Mesenchymal stem cell (in vitro differentiated cells and primary cell): ENCODE measurements at regions not wholly inside any gene's neighbourhood (a gene's known extent, or its start where the extent isn't known, plus 50 kb on each side); places are given as distances from the start of the nearest gene placed in this dataset.

Experiments
- DNase-seq: peaks from one replicate; pipeline ENCODE4 v3.0.0-alpha.2; 2013
- H2AFZ ChIP-seq: one replicate; pipeline ENCODE4 v1.6.1; 2013; ENCODE audit warnings: low read depth, mild to moderate bottlenecking, control low read depth, inconsistent platforms, low read length, moderate library complexity
- H2AK5ac ChIP-seq: 2 replicates; pipeline ENCODE4 v1.6.1; 2013; ENCODE audit warnings: low read length, moderate library complexity, mild to moderate bottlenecking, inconsistent platforms; ENCODE audit not compliant: severe bottlenecking
- H2BK120ac ChIP-seq: one replicate; pipeline ENCODE4 v1.6.1; 2013; ENCODE audit warnings: low read depth, mild to moderate bottlenecking, inconsistent platforms, low read length, moderate library complexity
- H2BK12ac ChIP-seq, 2 experiments: one replicate each; pipeline ENCODE4 v1.6.1; 2013; ENCODE audit warnings: inconsistent platforms in 2 of 2, low read length in 2 of 2, mild to moderate bottlenecking in 2 of 2, moderate library complexity in 2 of 2, control low read depth in 1 of 2
- H2BK15ac ChIP-seq: one replicate; pipeline ENCODE4 v1.6.1; 2013; ENCODE audit warnings: mild to moderate bottlenecking, low read depth, inconsistent platforms; ENCODE audit not compliant: poor library complexity, severe bottlenecking
- H2BK5ac ChIP-seq: 2 replicates; pipeline ENCODE4 v1.6.1; 2013; ENCODE audit warnings: low read depth, mild to moderate bottlenecking, low read length, control low read depth, inconsistent platforms; ENCODE audit not compliant: poor library complexity, severe bottlenecking
- H3K14ac ChIP-seq, 2 experiments: one replicate each; pipeline ENCODE4 v1.6.1; 2013; ENCODE audit warnings: inconsistent platforms in 2 of 2, low read length in 2 of 2, control low read depth in 1 of 2, mild to moderate bottlenecking in 1 of 2, moderate library complexity in 1 of 2
- H3K18ac ChIP-seq, 2 experiments: one replicate each; pipeline ENCODE4 v1.6.1; 2013; ENCODE audit warnings: inconsistent platforms in 2 of 2, low read length in 2 of 2, control low read depth in 1 of 2, low read depth in 1 of 2, mild to moderate bottlenecking in 1 of 2
- H3K23ac ChIP-seq, 2 experiments: one replicate each; pipeline ENCODE4 v1.6.1; 2013; ENCODE audit warnings: inconsistent platforms in 2 of 2, low read length in 2 of 2, mild to moderate bottlenecking in 2 of 2, moderate library complexity in 2 of 2, control low read depth in 1 of 2
- H3K27ac ChIP-seq: 2 replicates; pipeline ENCODE4 v1.5.1; 2013; ENCODE audit warnings: mild to moderate bottlenecking, moderate library complexity, low read length, control low read depth, inconsistent platforms; ENCODE audit not compliant: poor library complexity, severe bottlenecking
- H3K27me3 ChIP-seq, 2 experiments: 2 replicates each; pipeline versions ENCODE4 v1.6.1 to v1.7.0; 2013; ENCODE audit warnings: low read length in 2 of 2, mild to moderate bottlenecking in 2 of 2, moderate library complexity in 2 of 2, control low read depth in 1 of 2, inconsistent platforms in 1 of 2; ENCODE audit not compliant: control insufficient read depth in 1 of 2, insufficient read depth in 1 of 2
- H3K36me3 ChIP-seq, 2 experiments: 2 replicates each; pipeline versions ENCODE4 v1.6.1 to v1.7.0; 2013; ENCODE audit warnings: low read length in 2 of 2, control low read depth in 1 of 2, inconsistent platforms in 1 of 2, low read depth in 1 of 2, mild to moderate bottlenecking in 1 of 2; ENCODE audit not compliant: insufficient read depth in 2 of 2, control insufficient read depth in 1 of 2
- H3K4ac ChIP-seq, 2 experiments: one replicate each; pipeline ENCODE4 v1.6.1; 2013; ENCODE audit warnings: inconsistent platforms in 2 of 2, low read length in 2 of 2, mild to moderate bottlenecking in 2 of 2, moderate library complexity in 2 of 2, control low read depth in 1 of 2, low read depth in 1 of 2
- H3K4me1 ChIP-seq: 2 replicates; pipeline ENCODE4 v1.6.1; 2013; ENCODE audit warnings: low read depth, low read length, control low read depth; ENCODE audit not compliant: control insufficient read depth, insufficient read depth
- H3K4me2 ChIP-seq: 2 replicates; pipeline ENCODE4 v1.6.1; 2013; ENCODE audit warnings: low read length, mild to moderate bottlenecking, inconsistent platforms; ENCODE audit not compliant: poor library complexity, severe bottlenecking
- H3K4me3 ChIP-seq, 2 experiments: 2 replicates each; pipeline versions ENCODE4 v1.5.1 to v1.7.0; 2013; ENCODE audit warnings: low read length in 2 of 2, mild to moderate bottlenecking in 2 of 2, control low read depth in 1 of 2, low read depth in 1 of 2; ENCODE audit not compliant: insufficient read depth in 1 of 2
- H3K79me1 ChIP-seq: replicated peaks from 2 replicates; pipeline ENCODE4 v1.6.1; 2013; ENCODE audit warnings: mild to moderate bottlenecking, control low read depth, low read length, inconsistent platforms; ENCODE audit not compliant: poor library complexity, severe bottlenecking
- H3K9ac ChIP-seq: 2 replicates; pipeline ENCODE4 v1.7.0; 2013; ENCODE audit warnings: mild to moderate bottlenecking, low read length, moderate library complexity
- H3K9me3 ChIP-seq: 2 replicates; pipeline ENCODE4 v1.7.0; 2013; ENCODE audit warnings: mild to moderate bottlenecking, low read length; ENCODE audit not compliant: control insufficient read depth
- H4K8ac ChIP-seq: one replicate; pipeline ENCODE4 v1.6.1; 2013; ENCODE audit warnings: inconsistent platforms, mild to moderate bottlenecking, low read length, moderate library complexity
- H4K91ac ChIP-seq: one replicate; pipeline ENCODE4 v1.6.1; 2013; ENCODE audit warnings: mild to moderate bottlenecking, low read length, inconsistent platforms
- WGBS: methylation state at CpG from one replicate; pipeline ENCODE4 v1.1.7; 2013; ENCODE audit warnings: mixed read lengths; 5-methylcytosine and 5-hydroxymethylcytosine counted together

DNA sequence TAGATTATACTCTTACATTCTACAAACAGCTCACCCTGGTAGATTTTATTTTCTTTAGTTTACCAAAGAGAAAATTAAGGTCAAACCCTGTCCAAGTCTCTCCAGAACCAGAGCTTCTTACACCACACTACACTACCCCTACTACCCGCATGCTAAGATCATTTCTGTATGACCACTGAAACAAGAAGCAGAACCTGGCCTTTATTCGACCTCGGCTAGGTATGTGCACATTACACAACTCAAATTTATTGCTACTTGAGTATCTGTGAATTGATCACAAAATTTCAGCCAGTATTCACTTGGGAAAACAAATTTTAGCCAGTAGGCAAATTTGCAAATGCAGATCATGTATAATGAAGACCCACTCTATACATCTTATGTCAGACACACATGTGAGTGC lies 2437.0 kb downstream of the PCDH9 start:
- H2AFZ ChIP-seq, result no peak overlapping the region
- no peak overlapping the region for H2BK15ac ChIP-seq
- 100% methylated on average over 3 of the region's 3 CpGs for WGBS

DNA sequence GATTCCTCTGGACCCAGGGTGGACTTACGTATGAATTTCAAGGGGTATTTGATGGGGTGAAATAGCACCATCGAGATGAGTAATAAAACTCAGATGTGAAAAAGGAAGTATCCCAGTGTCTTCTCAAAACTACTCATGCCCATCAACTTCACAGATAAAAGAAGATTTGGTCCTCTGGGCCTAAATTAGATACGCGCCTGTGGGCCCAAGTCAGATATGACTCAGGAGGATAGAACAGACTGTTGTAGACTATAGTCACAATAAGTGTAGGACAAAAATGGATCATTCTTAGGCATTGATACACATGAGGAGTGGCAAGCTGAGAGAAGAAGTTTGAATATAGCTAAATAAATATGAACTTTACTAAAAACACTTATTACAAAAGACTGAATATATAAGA lies 2438.8 kb downstream of the PCDH9 start:
- no peaks in the 10 kb centered on the region for H3K4me1 ChIP-seq
- H2AK5ac ChIP-seq, result no peak overlapping the region
- no peak overlapping the region for H2BK5ac ChIP-seq
- H4K8ac ChIP-seq, result no peak overlapping the region
- no peaks in the 10 kb centered on the region for H3K36me3 ChIP-seq
- H3K4me2 ChIP-seq, result no peak overlapping the region
- no peak overlapping the region for H3K14ac ChIP-seq
- no peak overlapping the region for H3K23ac ChIP-seq
- no peak overlapping the region for H3K4ac ChIP-seq
- no peak overlapping the region for H2BK120ac ChIP-seq
- H3K4me3 ChIP-seq, result no peak overlapping the region
- no peaks in the 10 kb centered on the region for H3K27me3 ChIP-seq
- no peak overlapping the region for H4K91ac ChIP-seq
- no peak overlapping the region for H3K18ac ChIP-seq
- WGBS, result 100% methylated on average over 2 of the region's 4 CpGs
- no peaks in the 10 kb centered on the region for H3K79me1 ChIP-seq
- H2AFZ ChIP-seq, result no peak overlapping the region
- H2BK12ac ChIP-seq, result no peak overlapping the region
- no peaks in the 10 kb centered on the region for H3K9me3 ChIP-seq
- H3K9ac ChIP-seq, result no peak overlapping the region
- no peak for DNase-seq
- H3K27ac ChIP-seq, result no peak overlapping the region
- no peak overlapping the region for H2BK15ac ChIP-seq

More for the DNA sequence above, 2437.0 kb downstream of the PCDH9 start:
- H3K4me3 ChIP-seq, result no peak overlapping the region
- H3K4ac ChIP-seq, result no peak overlapping the region
- no peak overlapping the region for H2AK5ac ChIP-seq
- no peak overlapping the region for H3K23ac ChIP-seq
- no peaks in the 10 kb centered on the region for H3K27me3 ChIP-seq
- H2BK5ac ChIP-seq, result no peak overlapping the region
- H3K4me2 ChIP-seq, result no peak overlapping the region
- H4K8ac ChIP-seq, result no peak overlapping the region
- H3K4me1 ChIP-seq, result no peaks in the 10 kb centered on the region
- H3K27ac ChIP-seq, result no peak overlapping the region
- H2BK12ac ChIP-seq, result no peak overlapping the region
- H3K9ac ChIP-seq, result no peak overlapping the region
- H3K14ac ChIP-seq, result no peak overlapping the region
- DNase-seq, result no peak
- H3K18ac ChIP-seq, result no peak overlapping the region
- no peaks in the 10 kb centered on the region for H3K9me3 ChIP-seq
- H4K91ac ChIP-seq, result no peak overlapping the region
- H2BK120ac ChIP-seq, result no peak overlapping the region
- H3K79me1 ChIP-seq, result no peaks in the 10 kb centered on the region
- H3K36me3 ChIP-seq, result no peaks in the 10 kb centered on the region

DNA sequence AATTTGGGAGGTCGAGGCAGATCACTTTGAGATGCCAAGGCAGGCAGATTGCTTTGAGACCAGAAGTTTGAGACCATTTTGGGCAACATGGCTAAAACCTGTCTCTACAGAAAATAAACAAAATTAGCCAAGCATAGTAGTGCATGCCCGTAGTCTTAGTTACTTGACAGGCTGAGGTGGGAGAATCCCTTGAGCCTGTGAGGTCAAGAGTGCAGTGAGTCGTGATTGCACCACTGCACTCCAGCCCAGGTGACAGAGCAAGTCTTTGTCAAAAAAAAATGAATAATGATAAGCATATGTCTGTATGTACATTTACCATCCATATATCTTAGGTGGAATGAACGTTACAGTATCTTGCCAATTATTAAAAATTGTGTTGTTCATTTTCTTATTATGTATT lies 2447.7 kb downstream of the PCDH9 start:
- Histone ChIP-seq H3K14ac (no peak overlapping the region), H2BK15ac (no peak overlapping the region)
- 84% methylated on average over 3 of the region's 4 CpGs for WGBS

DNA sequence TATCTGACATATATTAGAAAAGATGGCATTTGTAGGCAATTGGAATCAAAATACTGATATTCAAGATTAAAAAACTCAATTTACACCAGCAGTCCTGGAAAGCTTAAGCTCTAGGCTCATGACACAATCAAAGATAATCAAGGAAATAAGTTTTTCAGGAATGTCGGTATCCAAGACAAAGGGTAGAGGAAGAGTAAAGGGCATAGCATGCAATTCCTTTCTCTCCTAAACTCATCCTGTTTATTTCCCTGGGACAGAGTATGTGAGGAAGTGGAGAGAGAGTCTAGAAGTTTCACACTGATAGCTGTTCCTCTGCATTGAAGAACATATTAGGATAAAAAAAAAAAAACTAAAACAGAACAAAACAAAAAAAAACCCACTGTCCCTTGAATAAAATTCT lies 2452.1 kb downstream of the PCDH9 start:
- Histone ChIP-seq H3K23ac (no peak overlapping the region), H3K4me3 (no peak overlapping the region), H3K27ac (no peak overlapping the region), H3K79me1 (no peaks in the 10 kb centered on the region), H3K18ac (no peak overlapping the region), H3K36me3 (no peaks in the 10 kb centered on the region), H3K9ac (no peak overlapping the region), H3K14ac (no peak overlapping the region), H3K9me3 (no peaks in the 10 kb centered on the region), H2BK12ac (no peak overlapping the region), H4K91ac (no peak overlapping the region), H2BK120ac (no peak overlapping the region), H3K4me2 (no peak overlapping the region), H2BK15ac (no peak overlapping the region), H3K27me3 (no peaks in the 10 kb centered on the region), H2AK5ac (no peak overlapping the region), H3K4ac (no peak overlapping the region), H2AFZ (no peak overlapping the region), H2BK5ac (no peak overlapping the region), H4K8ac (no peak overlapping the region), H3K4me1 (no peaks in the 10 kb centered on the region)
- no peak for DNase-seq
- WGBS, result 40% methylated on average over 1 of the region's 1 CpG

More for the DNA sequence above, 2447.7 kb downstream of the PCDH9 start:
- H2AFZ ChIP-seq, result no peak overlapping the region
- H3K23ac ChIP-seq, result no peak overlapping the region
- H3K27me3 ChIP-seq, result no peaks in the 10 kb centered on the region
- H3K4ac ChIP-seq, result no peak overlapping the region
- H3K9ac ChIP-seq, result no peak overlapping the region
- no peak overlapping the region for H2BK120ac ChIP-seq
- H3K9me3 ChIP-seq, result no peaks in the 10 kb centered on the region
- no peak overlapping the region for H2AK5ac ChIP-seq
- H3K18ac ChIP-seq, result no peak overlapping the region
- H3K36me3 ChIP-seq, result no peaks in the 10 kb centered on the region
- no peaks in the 10 kb centered on the region for H3K79me1 ChIP-seq
- no peak overlapping the region for H3K27ac ChIP-seq
- no peak overlapping the region for H2BK5ac ChIP-seq
- H3K4me2 ChIP-seq, result no peak overlapping the region
- H2BK12ac ChIP-seq, result no peak overlapping the region
- no peaks in the 10 kb centered on the region for H3K4me1 ChIP-seq
- no peak overlapping the region for H4K8ac ChIP-seq
- H4K91ac ChIP-seq, result no peak overlapping the region
- H3K4me3 ChIP-seq, result no peak overlapping the region
- no peak for DNase-seq
